Astrocyte of the cerebellum (primary cell): ENCODE measurements at regions not wholly inside any gene's neighbourhood (a gene's known extent, or its start where the extent isn't known, plus 50 kb on each side); places are given as distances from the start of the nearest gene placed in this dataset.
"Not testable (repeated sequence)": the region's sequence is repeated elsewhere in the genome, so short reads cannot be mapped to it uniquely, and the experiment has no call there.

Experiments used
- DNase-seq: peaks from one replicate; pipeline ENCODE4 v3.0.0-alpha.2; 2011; ENCODE audit warnings: low read depth
- H3K4me3 ChIP-seq: 2 replicates; pipeline ENCODE4 v1.5.1; 2011; ENCODE audit warnings: mild to moderate bottlenecking, low read depth, low read length, moderate library complexity
- CTCF ChIP-seq: IDR thresholded peaks from 2 replicates; pipeline ENCODE4 v1.5.1; 2012; ENCODE audit warnings: low read length, low read depth, moderate library complexity, mild to moderate bottlenecking; ENCODE audit errors: missing control alignments
- in situ Hi-C: cut with HindIII; loops from 2 replicates; pipeline ENCODE4 v1.10.0; 2017; ENCODE audit warnings: low sequenced_read_pairs

DNA sequence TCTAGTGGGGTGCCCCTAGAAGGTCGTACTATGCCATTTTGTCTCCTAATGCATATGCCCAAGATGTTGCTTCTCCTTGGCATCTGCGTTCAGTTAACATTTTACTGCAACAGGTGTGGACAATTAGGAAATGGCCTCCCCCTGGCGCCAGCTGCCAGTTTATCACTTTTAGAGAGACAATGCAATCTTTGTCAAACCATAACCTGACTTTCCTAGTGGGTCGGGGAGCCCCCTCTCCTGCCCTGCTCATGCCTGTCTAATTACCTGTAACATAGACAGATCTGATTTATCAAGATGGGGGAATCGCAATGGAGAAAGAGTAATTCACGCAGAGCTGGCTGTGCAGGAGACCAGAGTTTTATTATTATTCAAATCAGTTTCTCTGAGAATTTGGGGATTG, 353.7 kb upstream of the SGO1 start:
- TF ChIP-seq CTCF, result no peak
- in situ Hi-C loops, result no loop called here
- no peak overlapping the region for H3K4me3 ChIP-seq
- no peak for DNase-seq

DNA sequence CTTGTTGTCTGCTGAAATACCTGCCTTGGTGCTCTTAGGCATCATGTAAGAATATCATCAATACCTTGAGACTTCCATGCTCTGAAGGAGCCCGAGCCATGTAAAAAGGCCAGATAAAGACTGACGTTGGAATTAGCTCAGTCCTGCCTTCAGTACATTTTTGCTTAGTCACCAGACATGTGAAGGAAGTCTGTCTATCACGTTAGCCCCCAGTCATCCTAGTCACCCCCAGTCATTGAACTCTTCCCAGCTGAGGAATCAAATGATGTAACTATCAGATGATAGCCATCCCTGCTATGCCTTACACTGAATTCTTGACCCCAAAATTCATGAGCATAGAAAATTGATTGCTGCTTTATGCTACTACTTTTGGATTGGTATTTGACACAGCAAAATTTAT, 351.2 kb upstream of the SGO1 start:
- TF ChIP-seq CTCF, result no peak
- H3K4me3 ChIP-seq, result no peak overlapping the region
- DNase-seq, result no peak
- in situ Hi-C loops, result no loop called here

- TF ChIP-seq CTCF, result no peak
- in situ Hi-C loops, result no loop called here
- DNase-seq, result no peak
- H3K4me3 ChIP-seq, result no peak overlapping the region
Observed at GRCh38 chr3:20529911-20530310, 343.9 kb upstream of the SGO1 start.

DNA sequence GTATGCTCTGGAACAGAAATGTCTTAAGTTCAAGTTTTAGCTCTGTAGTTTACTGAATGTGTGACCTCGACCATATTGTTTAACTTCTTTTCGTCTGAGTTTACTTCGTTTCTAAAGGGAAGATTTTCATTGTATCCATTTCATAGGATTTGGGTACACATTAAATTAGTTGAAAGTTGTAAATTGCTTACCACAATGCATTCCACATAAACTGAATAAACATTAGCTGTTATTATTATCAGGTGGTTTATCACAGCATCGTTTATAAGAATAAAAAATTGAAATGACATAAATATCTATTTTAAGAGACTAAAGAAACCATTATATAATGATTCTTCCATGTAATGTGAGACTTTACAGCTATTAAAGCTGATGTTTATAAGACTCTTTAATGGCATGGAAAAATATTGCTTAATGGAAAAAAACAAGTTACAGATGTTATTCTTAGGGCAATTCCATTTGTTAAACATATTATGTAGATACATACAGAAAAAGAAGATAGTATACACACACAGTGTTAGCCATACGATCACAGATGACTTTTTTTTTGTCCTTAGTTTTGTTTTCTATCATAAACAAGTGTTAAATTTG, 342.3 kb upstream of the SGO1 start:
- no peak overlapping the region for H3K4me3 ChIP-seq
- no peak for DNase-seq
- in situ Hi-C loops, result no loop called here
- TF ChIP-seq CTCF, result no peak

DNA sequence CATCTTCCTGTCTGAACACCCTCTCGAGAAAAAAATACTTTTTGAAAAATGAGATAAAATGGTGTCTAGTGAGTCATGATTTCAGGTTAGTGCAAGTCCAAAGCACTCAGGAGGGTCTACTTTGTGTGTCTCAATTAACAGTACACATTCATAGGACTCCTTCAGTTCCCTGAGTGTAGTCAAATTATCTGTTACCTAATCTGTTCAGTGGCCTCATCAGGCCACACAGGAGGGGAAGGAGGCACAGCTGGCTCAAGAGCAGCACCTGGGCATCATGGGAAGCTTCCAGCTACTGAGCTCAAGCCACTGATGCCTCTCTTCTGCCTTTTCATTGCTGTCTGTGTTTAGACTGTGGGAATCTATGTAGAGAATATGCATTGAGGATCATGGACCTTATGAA, 341.4 kb upstream of the SGO1 start:
- TF ChIP-seq CTCF, result no peak
- in situ Hi-C loops, result no loop called here
- no peak for DNase-seq
- H3K4me3 ChIP-seq, result no peak overlapping the region

- TF ChIP-seq CTCF, result no peak
- no peak for DNase-seq
Observed at GRCh38 chr3:20524328-20524727, 338.3 kb upstream of the SGO1 start.

GRCh38 chr3:20523293-20523692, 337.3 kb upstream of the SGO1 start:
- no peak overlapping the region for H3K4me3 ChIP-seq
- in situ Hi-C loops, result no loop called here
- no peak for TF ChIP-seq CTCF
- DNase-seq, result no peak

More at GRCh38 chr3:20524328-20524727, 338.3 kb upstream of the SGO1 start:
- no peak overlapping the region for H3K4me3 ChIP-seq
- in situ Hi-C loops, result no loop called here

- H3K4me3 ChIP-seq, in situ Hi-C loops, DNase-seq: not testable (repeated sequence)
Observed at GRCh38 chr3:20517316-20517715, 331.3 kb upstream of the SGO1 start.
